GM12872 (cell line): ENCODE measurements at regions not wholly inside any gene's neighbourhood (a gene's known extent, or its start where the extent isn't known, plus 50 kb on each side); places are given as distances from the start of the nearest gene placed in this dataset.

Experiments used
- CTCF ChIP-seq: IDR thresholded peaks from 3 replicates; pipeline ENCODE4 v1.5.1; 2011; ENCODE audit warnings: low read depth, mild to moderate bottlenecking, low read length, moderate library complexity; ENCODE audit not compliant: insufficient read depth

DNA sequence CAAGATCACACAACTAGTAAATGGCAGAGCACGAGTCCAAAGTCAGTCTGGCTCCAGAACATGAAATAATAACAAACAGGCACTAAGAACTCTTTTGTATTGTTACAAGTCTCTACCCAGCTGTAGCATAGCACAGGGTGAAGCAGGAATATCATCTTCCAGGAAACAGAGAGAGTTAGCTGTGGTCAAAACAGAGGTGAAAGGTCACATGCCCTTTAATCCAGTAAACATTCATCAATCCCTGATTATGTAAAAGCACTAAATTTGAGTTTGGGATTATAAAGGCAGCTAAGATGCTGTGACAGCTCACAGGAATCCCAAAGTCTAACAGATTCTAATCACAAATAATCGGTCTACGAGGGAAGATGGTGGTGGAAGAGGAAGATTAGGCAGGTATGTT lies 133.0 kb upstream of the ASTN2 start:
- no peak for TF ChIP-seq CTCF

GRCh38 chr9:117546894-117547678 lies 132.2 kb upstream of the ASTN2 start:
- TF ChIP-seq CTCF, result no peak

GRCh38 chr9:117545846-117546245 lies 131.0 kb upstream of the ASTN2 start:
- no peak for TF ChIP-seq CTCF

DNA sequence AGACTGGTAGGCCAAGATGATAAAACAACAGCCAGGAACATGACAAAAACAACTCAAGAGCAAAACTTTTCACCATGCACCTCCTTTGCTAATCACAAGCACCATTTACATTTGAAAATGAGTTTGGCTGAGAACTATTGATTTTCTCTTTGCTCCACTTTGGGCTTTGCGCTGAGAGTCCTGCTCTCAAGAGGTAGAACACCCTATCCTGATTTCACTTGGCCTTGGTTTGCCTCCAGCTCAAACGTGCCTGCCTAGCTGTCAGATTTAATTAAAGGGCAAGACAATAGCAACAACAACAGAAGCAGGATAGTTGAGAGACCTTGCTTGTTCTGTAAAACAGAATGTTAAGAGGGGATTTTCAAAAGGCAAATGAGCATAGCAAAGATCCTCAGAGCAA lies 128.2 kb upstream of the ASTN2 start:
- TF ChIP-seq CTCF, result no peak

GRCh38 chr9:117542021-117542420 lies 127.2 kb upstream of the ASTN2 start:
- no peak for TF ChIP-seq CTCF

DNA sequence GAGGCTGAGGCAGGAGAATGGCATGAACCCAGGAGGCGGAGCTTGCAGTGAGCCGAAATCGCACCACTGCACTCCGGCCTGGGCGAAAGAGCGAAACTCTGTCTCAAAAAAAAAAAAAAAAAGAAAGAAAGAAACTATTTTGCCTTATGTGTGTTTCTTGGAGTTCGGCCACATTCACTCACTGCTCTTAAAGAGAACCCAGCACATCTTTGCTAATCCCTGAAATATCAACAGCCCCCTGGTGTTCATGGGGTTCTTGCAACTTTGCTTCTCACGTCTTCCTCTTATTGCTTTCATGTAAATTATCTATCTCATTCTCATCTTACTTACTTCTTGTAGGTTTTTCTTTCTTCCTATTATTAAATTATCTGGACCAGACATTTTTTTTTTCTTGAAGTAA lies 126.3 kb upstream of the ASTN2 start:
- TF ChIP-seq CTCF, result no peak

GRCh38 chr9:117535973-117536372 lies 121.1 kb upstream of the ASTN2 start:
- no peak for TF ChIP-seq CTCF
